HG02763 (cell line): ENCODE measurements at regions not wholly inside any gene's neighbourhood (a gene's known extent, or its start where the extent isn't known, plus 50 kb on each side); places are given as distances from the start of the nearest gene placed in this dataset.
A peak's percentile ranks its signal among the peaks of the same experiment; 100 is the strongest.

ENCODE experiments used
- ATAC-seq: cut with Tn5 transposase; IDR thresholded peaks from one replicate; pipeline ENCODE4 v1.9.1; 2021; ENCODE audit warnings: mild to moderate bottlenecking, moderate library complexity; ENCODE audit not compliant: unreplicated experiment

- ATAC-seq = no peak
Observed at GRCh38 chr5:8945972-8946371, 599.9 kb downstream of the SEMA5A start.

GRCh38 chr5:8949908-8950307 is 596.0 kb downstream of the SEMA5A start:
- peak; percentile 96 for ATAC-seq

DNA sequence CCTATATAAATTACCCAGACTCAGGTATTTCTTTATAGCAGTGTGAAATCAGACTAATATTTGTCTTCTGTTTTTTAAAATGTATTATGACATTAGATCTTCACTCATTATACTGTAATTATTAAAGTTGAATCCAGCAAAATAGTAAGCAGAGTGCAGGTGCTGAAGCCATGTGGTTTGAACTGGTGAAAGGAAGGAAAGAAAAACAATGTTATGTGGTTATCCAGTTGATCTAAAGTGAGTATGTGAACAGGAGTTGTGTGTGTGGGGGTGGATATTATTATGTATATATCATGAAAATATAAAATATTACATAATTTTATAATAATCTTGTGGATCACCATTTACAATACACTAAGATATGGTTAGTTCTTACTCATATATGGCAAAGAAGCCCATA is 593.7 kb downstream of the SEMA5A start:
- no peak for ATAC-seq

- no peak for ATAC-seq
Observed at GRCh38 chr5:8953016-8953415, 592.9 kb downstream of the SEMA5A start.

DNA sequence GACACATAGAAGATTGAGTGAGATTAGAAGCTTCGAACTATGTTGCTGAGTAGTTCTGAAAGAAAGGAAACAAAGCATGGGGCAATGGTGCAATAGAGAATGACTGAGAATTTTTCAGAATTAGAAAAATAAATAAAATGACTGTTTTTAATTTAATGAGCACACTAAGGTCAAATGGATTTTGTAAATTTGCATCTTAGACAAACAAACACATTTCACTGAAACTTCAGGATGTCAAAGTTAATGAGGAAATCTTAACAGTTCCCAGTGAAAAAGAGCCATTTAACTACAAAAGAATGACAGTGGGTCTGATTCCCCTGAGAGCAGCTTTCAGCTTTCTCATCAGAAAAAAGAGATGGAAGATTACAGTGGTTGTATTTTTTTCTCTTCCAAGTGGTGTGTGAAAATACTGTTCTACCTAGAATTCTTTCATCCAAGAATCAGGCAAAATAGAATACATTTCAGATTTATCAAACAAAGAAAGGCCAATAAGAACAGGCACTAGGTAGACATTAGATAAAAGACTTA is 591.9 kb downstream of the SEMA5A start:
- ATAC-seq = no peak

DNA sequence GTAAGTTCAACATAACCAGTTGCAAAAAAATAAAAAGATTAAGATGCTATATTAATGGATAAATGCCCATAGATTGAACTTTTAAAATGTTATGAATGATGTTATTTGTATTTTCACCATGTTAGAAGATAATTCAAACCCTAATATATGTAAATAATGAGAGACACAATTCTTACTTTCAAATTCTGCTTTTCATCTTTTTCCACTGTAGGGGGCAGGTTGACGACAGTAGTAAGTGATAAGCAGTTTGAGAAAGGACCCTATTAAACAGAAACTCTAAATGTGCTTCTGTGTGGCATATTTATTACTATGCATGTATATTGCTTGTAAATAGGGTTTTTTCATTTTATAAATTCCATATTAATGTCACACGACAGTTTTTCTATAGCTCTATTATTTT is 591.1 kb downstream of the SEMA5A start:
- no peak for ATAC-seq

GRCh38 chr5:8956659-8957058 is 589.2 kb downstream of the SEMA5A start:
- no peak for ATAC-seq

GRCh38 chr5:8958602-8959001 is 587.3 kb downstream of the SEMA5A start:
- ATAC-seq = no peak

DNA sequence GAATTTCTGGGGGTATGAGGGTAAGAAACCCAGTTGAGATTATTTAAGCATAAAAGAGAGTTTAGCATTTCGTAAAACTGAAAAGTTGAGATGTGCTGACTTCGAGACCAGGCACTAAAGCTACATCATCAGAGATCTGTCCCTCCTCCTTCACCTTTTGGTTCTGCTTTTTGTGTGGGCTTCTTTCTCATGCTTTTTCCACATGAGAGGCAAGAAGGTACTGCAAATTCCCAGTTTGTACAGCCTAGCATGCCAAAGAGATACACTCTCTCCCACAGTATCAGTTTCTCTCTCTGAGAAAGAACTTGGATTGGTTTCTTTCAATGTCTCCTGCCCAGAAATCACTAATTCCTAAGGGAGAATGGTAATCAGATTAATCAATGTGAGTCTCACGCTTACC is 584.7 kb downstream of the SEMA5A start:
- no peak for ATAC-seq

DNA sequence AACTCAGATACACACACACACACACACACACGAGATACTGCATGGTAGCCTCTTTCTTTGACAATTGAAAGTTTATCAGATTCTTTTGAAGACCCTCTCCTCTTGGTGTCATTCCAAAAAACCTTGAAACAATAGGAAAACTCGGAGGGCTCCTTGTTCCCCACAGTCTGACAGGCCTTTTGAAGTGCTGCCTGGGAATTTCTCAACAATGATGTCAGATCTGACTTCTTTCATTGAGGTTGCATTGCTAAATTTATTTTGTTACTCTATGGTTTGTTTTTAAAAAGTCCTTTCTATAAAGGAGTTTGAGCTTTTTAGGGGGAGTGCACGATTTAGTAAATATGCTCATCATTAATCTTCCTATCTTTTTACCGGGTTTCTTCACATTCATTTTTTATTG is 583.9 kb downstream of the SEMA5A start:
- no peak for ATAC-seq

DNA sequence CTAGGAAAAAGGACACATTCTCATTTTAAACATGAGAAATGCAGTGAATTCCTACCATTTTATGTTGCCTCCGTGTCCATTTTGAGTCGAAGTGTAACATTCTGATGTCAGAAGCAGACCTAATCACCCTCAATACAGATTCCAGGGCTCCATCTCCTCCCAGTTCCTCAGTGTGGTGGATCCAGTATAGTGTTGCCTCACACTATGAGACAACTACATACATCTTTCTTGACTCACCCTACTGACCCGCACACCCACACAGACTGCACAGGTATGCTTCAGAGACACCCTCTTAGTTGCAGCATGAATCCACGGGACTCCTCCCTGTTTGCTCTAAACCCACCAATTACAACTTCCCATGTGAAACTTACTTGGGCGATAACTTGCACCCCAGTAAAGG is 564.9 kb downstream of the SEMA5A start:
- no peak for ATAC-seq

DNA sequence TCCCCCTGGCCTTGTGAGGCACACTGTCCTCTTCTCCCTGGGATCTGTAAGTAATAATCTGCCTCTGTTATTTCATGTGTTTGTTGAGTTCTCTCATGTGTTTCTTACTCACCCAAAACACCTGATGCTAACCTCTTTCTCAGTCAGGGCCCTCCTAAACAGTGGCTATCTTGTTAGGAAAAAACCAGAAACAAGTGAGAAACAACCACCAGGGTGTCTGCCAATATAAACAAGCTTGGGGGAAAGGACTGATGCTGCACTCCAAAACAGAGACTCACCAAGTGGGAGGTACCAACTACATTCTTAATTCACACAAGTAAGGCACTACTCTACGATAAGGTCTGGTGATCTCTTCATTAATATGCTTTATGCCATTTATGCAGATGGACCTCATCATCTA is 564.4 kb downstream of the SEMA5A start:
- ATAC-seq = no peak

DNA sequence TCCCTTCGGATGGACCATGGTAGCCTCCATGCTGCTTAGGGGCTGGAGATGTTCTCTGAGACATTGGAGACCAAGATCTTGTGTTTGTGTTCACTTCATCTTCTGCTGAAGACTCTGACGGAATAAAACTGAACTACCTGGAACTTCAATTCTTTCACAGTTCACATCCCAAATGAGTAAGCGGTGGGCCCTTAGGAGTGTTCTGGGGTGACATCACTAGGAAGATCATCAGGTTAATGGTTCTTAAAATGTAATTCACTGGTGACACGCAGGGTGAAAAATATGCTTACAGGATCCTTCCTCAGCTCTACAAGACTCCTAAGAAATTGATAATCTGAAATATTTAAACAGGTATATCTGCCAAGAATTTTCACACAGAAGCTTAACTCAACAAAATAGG is 561.5 kb downstream of the SEMA5A start:
- no peak for ATAC-seq
